B cell (primary cell): ENCODE measurements at regions not wholly inside any gene's neighbourhood (a gene's known extent, or its start where the extent isn't known, plus 50 kb on each side); places are given as distances from the start of the nearest gene placed in this dataset.

Experiments used
- CTCF ChIP-seq: fragments of 200-600 bp; IDR thresholded peaks from one replicate; pipeline ENCODE4 v1.8.0; 2022; ENCODE audit warnings: antibody characterized with exemption, mild to moderate bottlenecking
- EZH2 ChIP-seq: IDR thresholded peaks from 2 replicates; pipeline ENCODE4 v1.6.1; 2012; ENCODE audit warnings: borderline replicate concordance, low read depth, mild to moderate bottlenecking, moderate library complexity, low read length; ENCODE audit not compliant: insufficient read depth, poor library complexity, severe bottlenecking

GRCh38 chr1:208584167-208584755 lies 340.1 kb upstream of the PLXNA2 start:
- no peak for TF ChIP-seq CTCF
- TF ChIP-seq EZH2, result no peak
